Stimulated activated CD4-positive, alpha-beta T cell treated with anti-CD3 and anti-CD28 coated beads, TNF-alpha, amount 100 ng/mL, for 1 hour (primary cell): ENCODE measurements at regions not wholly inside any gene's neighbourhood (a gene's known extent, or its start where the extent isn't known, plus 50 kb on each side); places are given as distances from the start of the nearest gene placed in this dataset.

Experiments
- DNase-seq, 3 donors: peaks; one replicate each; pipeline ENCODE4 v3.0.0-alpha.2; 2020; ENCODE audit warnings: low read depth in 3 of 3, low spot score in 1 of 3

DNA sequence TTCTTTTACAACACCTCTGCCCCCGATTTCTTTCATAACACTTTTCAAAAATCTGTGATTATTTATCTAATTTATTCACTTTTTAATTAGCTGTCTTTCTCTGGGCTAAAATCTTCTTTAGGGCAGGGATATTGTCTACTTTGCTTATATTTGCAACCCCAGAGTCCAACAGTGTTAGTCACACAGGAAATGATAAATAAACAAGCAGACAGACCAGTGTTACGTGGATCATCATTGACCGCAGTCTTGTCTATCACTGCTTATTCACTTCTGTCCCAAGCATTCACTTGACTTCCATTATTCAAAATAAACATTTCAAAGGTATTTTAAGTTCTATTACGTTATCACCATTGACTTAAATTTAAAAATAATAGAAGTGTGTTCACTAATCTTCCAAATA lies 237.6 kb upstream of the UBE2E3 start:
- DNase-seq = no peak

DNA sequence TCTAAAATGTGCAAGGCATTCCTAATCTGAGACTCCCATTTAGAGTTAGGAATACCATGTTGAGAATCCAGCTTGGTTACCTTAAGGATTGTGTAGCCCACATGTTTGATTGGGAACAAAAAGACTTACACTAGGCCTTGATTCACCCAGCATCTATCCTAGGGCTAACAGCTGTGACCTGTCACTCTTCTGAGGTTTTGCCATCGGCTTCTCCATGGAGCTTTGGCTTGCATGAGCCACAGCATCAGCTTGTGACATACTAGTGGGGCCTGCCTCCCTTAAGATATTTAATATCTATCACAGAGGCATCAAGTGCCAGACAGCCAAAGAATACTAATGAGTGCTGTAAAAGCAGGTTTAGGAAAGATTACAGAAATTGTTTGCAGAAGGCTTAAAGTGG lies 241.3 kb upstream of the UBE2E3 start:
- DNase-seq = no peak

DNA sequence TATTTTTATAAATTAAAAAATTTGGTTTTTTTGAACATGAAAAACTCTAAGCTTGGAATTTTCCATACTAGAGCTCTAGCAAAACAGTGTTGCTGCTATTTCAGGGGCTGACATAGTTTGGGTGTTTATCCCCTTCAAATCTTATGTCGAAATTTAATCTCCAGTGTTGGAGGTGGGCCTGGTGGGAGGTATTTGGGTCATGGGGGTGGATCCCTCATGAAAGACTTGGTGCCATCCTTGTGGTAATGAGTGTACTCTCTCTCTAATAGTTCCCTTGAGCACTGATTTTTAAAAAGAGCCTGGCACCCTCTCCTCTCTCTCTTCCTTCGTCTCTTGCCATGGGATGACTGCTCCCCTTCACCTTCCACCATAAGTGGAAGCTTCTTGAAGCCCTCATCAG lies 244.6 kb upstream of the UBE2E3 start:
- DNase-seq = no peak

DNA sequence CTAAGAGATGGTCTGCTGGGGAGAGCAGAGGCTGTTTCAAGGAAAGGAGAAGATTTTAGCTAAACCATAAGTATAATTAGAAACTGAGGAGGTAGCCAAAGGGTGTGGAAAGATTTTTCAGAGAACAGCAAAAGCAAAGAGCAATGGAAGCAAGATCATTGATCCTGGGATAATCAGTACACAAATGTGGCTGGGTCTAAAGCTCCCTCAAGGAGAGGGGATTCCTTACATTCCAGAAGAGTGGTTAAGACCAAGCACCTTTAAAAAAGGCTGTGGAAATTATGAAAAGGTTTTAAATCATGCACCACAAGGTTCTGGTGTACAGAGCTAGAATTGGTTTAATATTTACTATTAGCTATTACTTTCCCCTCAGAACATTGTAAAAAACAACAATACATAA lies 246.0 kb upstream of the UBE2E3 start:
- no peak for DNase-seq

DNA sequence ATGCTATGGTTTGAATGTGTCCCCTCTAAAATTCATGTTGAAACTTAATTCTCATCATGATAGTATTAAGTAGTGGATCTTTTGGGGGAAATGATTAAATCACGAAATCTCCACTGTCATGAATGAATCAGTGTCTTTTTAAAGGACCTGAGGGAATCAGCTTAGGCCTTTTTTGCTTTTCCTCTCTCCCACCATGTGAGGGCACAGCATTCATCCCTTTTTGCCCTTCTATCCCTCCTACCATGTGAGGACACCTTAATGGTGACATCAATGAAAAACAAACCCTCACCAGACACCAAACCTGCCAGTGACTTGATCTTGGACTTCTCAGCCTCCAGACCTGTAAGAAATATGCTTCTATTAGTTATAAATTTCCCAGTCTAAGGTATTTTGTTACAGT lies 247.1 kb upstream of the UBE2E3 start:
- DNase-seq = no peak

DNA sequence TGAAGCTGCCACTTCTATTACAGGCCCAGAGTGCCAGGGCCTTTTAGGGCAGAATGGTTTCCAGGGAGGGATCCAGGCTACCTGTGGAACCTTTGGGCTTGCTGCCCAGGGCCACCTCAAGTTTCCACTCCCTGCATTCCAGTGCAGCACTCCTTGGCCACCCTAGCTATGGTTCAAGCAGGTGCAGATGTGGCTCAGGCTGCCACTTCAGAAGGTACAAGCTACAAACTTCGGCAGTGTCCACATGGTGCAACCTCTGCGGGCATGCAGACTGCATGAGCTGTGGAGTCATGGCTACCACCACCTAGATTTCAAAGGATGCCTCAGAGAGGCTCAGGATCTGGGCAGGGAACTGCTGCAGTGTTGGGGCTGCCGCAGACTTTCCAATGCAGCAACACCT lies 248.1 kb upstream of the UBE2E3 start:
- DNase-seq = no peak

DNA sequence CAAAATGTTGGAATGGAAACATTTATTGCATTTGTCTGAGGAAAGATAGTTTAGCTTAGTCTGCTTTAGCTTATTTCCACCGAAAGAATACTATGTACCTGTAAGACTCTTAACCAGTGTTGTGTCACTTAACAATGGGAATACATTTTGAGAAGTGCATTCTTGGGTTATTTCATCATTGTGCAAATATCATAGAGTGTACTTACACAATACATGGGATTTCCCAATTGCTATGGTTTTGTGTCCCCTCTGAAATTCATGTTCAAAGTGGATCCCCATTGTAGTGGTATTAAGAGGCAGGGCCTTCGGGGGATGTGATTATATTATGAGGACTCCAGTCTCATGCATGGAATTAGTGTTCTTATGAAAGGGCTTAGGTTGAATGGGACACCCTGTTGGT lies 249.4 kb upstream of the UBE2E3 start:
- DNase-seq = no peak

DNA sequence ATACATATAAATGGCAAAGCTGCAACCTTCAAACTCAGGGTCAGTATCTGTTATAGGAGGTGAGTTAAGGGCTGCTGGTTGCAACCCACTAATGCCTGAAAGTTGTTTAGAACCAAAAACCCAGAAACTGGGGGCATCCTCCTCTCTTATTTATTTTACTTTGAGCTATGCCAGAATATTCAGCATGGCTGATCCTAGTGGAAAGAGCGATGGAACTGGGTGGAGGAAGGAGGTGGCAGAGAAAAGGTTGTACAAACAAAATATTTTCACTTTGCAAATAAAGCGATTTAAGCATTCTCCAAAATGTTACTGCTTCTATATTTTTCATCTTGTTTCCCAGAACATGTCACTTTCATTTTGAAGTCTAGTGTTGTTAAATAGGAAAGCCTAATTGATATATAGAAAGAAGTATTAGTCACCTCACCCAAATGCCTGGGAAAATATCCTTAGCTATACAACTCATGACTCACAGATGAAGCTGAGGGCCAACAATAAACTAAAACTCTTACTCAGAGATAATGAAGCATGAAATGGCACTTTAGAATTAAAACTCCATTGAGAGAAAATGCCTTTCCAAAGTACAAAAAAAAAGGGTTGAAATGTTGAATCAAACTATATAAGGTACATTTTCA lies 251.4 kb upstream of the UBE2E3 start:
- DNase-seq = no peak

DNA sequence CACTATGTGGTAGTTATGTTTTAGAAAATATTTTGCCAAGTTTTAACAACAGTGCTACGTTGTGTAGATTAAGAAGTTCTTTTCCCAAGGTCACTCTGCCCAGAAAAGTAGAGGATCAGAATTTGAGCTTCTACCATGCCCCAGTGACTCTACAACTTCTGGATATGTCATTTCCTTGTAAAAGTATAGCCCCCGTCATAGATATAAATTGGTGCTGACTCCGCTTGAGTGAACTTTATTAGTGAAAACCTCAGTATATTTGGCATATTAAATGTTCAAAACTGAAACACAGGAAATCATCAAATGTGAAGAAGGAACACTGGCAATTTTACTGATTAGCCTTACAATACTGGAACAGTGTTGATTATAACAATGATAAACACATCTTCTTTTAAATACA lies 256.7 kb upstream of the UBE2E3 start:
- DNase-seq = no peak

DNA sequence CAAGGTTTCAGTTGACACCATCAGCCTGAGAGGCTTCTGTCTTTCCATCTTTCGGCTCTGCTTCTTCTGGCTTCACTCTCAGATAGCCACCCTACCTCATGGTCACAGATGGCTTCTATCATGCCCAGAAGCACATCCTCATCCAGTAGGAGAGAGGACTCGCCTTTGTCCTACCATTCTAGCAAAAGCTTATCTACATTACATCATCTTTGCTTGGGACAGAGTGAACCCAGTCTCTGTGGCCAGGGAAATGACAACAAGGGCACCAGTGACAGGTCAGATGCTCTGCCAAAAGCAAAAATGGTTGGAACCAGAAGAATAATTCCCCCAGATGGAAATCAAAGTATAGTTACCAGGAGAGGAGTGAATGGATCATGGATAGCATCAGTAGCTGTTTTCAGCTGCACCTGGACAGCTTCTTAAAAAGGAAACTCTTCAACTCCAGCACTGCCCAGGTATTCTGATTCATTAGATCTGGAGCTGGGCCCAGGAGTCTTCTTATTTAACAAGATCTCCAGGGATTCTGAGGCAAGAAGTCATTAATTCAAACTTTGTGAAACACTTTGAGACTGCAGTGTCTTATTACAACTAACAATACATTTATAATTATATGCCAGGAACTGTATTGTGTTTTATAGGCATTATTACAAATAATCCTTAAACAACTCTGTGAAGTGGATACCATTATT lies 257.7 kb upstream of the UBE2E3 start:
- no peak for DNase-seq

DNA sequence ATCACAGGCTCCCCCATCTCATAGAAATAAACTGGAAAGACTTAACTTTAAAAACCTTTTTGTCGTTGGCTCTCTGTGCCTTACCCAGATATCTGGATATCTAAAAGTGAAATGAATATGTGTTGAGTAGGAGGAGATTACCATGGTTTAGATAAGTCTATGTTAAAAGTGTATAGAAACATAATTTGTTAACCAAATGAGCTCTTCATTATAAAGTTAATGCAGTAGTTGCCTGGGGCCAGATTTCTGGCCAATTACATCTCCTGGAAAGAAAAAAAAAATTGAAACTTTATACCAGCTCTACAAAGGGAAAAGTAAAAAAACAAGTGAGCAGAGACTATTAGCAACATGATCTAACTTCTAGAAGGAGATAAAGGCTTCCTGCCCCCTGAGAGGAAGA lies 259.6 kb upstream of the UBE2E3 start:
- no peak for DNase-seq

DNA sequence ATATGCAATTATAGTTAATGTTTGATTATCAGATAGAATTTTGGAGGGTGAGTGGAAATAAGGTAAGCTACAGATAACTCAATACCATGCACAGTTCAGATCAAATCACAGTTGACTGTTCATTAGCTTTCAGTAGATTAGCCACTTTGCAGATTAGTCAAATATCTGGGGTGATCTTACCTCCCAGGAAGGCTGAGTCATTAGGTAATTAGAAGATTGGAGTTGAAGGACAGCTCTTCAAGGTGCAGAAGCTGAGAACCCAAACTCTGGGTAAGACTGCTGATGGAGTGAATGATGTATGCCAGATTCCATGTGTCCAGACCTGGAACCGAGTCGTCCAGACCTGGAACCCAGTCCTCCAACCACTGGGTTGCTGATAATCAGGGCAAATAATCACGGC lies 262.8 kb upstream of the UBE2E3 start:
- DNase-seq = no peak

DNA sequence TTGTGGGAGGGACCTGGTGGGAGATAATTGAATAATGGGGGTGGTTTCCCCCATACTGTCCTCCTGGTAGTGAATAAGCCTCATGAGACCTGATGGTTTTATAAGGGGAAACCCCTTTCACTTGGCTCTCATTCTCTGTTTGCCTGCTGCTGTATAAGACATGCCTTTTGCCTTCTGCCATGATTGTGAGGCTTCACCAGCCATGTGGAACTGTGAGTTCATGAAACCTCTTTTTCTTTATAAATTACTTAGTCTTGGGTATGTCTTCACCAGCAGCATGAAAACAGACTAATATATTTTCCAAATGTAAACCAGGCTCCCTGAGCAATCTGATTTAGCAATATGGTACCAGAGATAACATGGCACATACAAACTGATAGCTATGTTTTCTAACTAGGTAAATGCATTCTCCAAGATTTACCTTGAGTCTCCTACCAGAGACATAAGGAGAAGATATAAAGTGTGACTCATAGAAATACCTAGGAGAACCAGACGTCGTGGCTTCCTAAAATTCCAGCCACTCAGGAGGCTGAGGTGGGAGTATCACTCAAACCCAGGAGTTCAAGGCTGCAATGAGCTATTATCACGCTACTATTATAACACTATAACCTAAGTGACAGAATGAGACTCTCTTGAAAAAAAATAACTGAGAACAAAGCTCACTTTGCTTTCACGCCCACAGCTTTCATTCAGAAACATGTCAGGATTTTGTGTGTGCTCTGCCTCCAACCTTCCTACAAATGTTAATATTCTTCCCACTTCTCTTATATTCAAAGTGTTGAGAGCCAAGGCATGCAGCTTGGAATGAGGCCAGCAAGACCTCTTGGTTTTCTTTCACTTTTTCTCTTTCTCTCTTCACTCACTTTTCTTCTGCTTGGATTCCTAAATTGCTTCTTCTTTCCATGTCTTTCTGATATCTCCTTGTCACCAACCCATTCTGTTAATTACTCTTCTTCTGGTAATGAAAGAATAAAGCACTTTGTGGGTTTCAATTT lies 263.9 kb upstream of the UBE2E3 start:
- DNase-seq = no peak

DNA sequence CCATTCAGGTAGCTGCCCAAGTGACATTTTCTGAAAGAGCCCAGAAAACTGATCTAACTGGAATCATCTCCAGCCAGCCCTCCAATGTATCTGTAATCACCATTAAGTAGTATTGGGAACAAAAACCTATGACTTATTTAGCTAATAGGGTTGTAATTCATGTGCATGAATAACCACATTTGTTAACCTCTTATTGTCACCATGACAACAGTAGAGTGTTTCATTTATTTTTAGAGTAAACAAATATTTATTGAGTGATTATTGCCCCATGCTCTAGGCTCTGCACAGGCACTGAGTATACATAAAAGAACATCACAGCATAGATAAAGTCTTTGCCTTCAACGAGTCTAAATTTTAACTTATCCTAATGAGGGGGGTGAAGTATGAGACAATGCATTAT lies 265.4 kb upstream of the UBE2E3 start:
- DNase-seq = no peak

DNA sequence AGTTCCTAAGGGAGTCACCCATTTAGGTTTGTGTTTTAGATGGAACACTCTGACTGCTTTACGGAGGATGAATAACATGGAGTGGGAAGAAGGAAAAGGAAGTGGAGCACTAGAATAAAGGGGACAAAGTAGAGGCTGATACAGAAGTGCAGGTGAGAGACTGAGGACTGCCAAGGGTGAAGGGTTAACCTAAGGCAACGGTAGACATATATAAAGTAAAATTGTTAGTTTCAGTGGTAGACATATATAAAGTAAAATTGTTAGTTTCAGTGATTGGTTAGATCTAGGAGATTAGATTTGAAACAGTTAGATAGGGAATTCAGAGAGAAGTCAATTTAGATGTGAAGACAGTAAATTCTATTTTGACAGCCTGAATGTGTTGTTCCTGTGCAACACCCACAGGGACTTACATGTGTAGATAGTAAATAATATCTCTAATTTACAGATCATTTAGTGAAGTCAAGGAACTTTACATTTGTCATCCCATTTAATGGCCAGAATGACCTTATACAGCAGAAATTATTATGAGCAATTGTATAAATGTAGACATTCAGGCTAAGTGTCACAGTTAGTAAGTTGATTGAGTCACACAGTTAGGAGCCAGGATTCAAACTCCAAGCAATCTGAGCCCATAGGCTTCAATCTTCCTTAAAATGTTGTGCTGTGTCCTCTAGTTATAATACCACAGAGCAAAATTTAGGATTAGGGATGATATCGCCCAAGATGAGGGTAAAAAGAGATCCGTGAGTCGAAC lies 270.8 kb upstream of the UBE2E3 start:
- no peak for DNase-seq

DNA sequence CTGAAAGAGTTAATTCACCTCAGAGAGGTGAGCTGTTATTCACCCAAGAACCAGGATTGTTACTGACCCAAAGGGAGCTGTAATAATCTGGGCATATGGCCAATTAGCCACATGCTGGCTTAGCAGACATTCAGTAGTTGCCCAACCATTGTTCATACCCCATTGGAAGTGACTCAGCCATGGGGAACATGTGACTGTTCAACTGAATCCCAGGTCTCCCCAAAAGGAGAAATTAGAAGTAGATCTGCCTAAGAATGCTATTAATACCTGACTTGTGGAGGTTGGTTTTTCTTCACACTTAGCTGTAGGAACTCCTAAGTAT lies 272.6 kb upstream of the UBE2E3 start:
- no peak for DNase-seq

DNA sequence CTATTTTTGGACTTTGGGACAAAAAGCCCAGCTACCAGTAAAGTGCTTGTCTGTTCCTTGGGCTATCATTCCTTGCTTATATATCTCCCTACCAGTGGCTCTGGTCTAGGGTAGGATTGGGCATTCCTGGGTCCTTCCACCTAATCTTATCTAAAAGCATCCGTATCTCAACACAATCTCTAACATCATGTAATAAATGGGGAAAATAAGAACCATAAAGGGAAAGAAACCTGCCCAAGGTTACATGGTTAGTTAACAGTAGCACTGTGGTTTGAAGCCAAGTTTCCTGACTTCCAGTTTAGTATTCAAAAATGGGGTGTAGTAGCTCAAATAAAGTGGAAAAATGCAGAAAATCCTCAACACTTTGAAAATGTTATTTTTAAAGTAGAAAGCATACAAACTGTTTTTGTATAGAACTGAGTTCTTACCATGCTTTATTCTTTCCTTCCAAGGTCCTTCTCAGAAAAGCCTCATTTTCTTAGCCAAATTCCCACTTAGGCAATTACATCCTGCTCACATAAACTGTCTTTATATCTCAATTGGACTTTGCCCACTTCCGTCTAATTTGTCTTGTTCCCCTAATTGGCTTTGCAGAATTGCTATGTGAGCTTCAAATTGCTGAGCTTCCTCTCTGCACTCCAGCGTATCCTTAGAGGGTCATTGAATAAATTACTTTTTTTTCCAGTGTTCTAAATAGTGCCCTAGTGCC lies 273.1 kb upstream of the UBE2E3 start:
- DNase-seq = no peak

DNA sequence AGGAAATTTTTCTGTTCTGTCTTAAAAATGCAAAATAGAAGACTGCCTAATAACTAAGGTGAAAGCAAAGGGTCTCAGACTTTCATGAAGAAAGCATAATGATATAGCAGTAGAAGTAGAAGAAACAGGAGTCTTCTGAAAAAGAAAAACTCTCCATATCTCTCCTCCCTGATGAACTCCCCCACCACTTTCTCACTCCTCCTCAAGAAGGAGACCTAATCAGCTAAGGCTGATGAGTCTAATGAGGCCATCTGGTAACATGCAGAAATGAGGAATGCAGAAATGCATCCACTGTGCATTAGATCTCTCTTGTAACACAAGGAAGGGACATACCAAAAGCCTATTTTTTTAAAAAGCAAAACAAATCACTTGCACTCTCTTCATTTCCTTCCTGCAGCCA lies 273.7 kb upstream of the UBE2E3 start:
- no peak for DNase-seq

DNA sequence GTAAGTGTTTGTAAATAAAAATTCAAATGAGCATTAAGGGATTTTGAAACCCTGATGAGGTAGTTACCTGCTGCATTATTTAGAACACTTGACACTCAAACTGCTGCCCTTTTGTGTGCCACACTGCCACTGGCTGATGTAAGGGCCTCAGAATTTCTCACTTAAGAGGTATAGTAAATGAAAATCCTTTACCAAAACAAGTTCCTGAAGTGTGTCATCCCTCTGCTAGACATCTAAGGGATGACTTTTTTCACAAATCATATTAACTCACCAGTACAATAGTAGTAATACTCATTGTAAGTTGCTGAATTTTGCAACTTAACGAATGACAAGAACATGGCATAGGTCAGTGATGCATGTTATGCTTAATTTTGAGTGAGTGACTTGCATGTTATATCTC lies 274.9 kb upstream of the UBE2E3 start:
- no peak for DNase-seq

DNA sequence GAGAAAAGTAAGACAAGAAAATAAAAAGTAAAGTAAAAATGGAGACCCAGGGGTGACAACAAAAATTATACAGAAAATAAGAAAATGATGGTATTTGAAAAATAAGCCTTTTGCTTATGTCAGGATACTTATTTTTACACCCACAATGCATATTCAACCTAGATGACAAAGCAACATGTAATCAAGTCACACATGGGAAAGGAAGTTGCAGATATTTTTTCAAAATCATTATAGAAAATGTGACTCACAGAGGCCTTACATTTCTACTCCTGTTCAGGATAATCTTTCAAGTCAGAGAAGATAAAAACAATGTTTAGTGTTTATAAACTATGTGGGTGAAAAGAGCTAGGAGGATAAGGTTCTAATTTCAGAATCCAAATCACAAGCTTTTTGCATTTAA lies 275.3 kb upstream of the UBE2E3 start:
- no peak for DNase-seq
